A204.1 (cell line): ENCODE measurements at regions not wholly inside any gene's neighbourhood (a gene's known extent, or its start where the extent isn't known, plus 50 kb on each side); places are given as distances from the start of the nearest gene placed in this dataset.

Experiments
- FAIRE-seq: peaks from 2 replicates; lab custom pipeline; 2012; peaks lifted over from hg19 to GRCh38; lab: Jason Lieb, UNC

GRCh38 chr6:113585246-113585645 is 271.9 kb upstream of the MARCKS start:
- FAIRE-seq: no peak

GRCh38 chr6:113586413-113587077 is 270.6 kb upstream of the MARCKS start:
- no peak for FAIRE-seq

- no peak for FAIRE-seq
Measured at GRCh38 chr6:113587078-113587699, 270.0 kb upstream of the MARCKS start.

- FAIRE-seq: no peak
Measured at GRCh38 chr6:113588646-113589045, 268.5 kb upstream of the MARCKS start.

- no peak for FAIRE-seq
Measured at GRCh38 chr6:113591896-113592827, 265.0 kb upstream of the MARCKS start.

GRCh38 chr6:113594726-113595125 is 262.4 kb upstream of the MARCKS start:
- no peak for FAIRE-seq

- FAIRE-seq: no peak
Measured at GRCh38 chr6:113595911-113596376, 261.2 kb upstream of the MARCKS start.

- FAIRE-seq: no peak
Measured at GRCh38 chr6:113596387-113597230, 260.5 kb upstream of the MARCKS start.

- FAIRE-seq: no peak
Measured at GRCh38 chr6:113597231-113597583, 259.9 kb upstream of the MARCKS start.

GRCh38 chr6:113598786-113599185 is 258.4 kb upstream of the MARCKS start:
- FAIRE-seq: no peak

- FAIRE-seq: no peak
Measured at GRCh38 chr6:113599444-113599843, 257.7 kb upstream of the MARCKS start.

- FAIRE-seq: no peak
Measured at GRCh38 chr6:113600551-113601339, 256.4 kb upstream of the MARCKS start.

- FAIRE-seq: no peak
Measured at GRCh38 chr6:113607821-113608545, 249.2 kb upstream of the MARCKS start.

- no peak for FAIRE-seq
Measured at GRCh38 chr6:113610377-113610988, 246.7 kb upstream of the MARCKS start.

- no peak for FAIRE-seq
Measured at GRCh38 chr6:113616701-113617274, 240.4 kb upstream of the MARCKS start.

- no peak for FAIRE-seq
Measured at GRCh38 chr6:113619077-113619476, 238.1 kb upstream of the MARCKS start.

- no peak for FAIRE-seq
Measured at GRCh38 chr6:113620386-113620785, 236.8 kb upstream of the MARCKS start.

GRCh38 chr6:113622254-113622653 is 234.9 kb upstream of the MARCKS start:
- FAIRE-seq: no peak

GRCh38 chr6:113623129-113623528 is 234.0 kb upstream of the MARCKS start:
- no peak for FAIRE-seq

GRCh38 chr6:113625850-113626249 is 231.3 kb upstream of the MARCKS start:
- no peak for FAIRE-seq
